ENCODE measurements at regions not wholly inside any gene's neighbourhood (a gene's known extent, or its start where the extent isn't known, plus 50 kb on each side); places are given as distances from the start of the nearest gene placed in this dataset.

- TF ChIP-seq CTCF (conservative IDR thresholded peaks at IDR 0.05; ENCODE audit: low read depth in 2 of 2) (no peak), EZH2 (IDR thresholded peaks at IDR 0.05; ENCODE audit: low read depth, unreplicated experiment) (no peak), REST (IDR thresholded peaks at IDR 0.05; ENCODE audit: unreplicated experiment) (no peak), STAT1 (IDR thresholded peaks at IDR 0.05; ENCODE audit: unreplicated experiment) (no peak)
Measured at GRCh38 chr18:38611036-38611964, 1045.7 kb upstream of the CELF4 start.

Measured in GM23338 (cell line).